ENCODE measurements at regions not wholly inside any gene's neighbourhood (a gene's known extent, or its start where the extent isn't known, plus 50 kb on each side); places are given as distances from the start of the nearest gene placed in this dataset.

GRCh38 chr6:84424956-84425355 lies 197.5 kb upstream of the CEP162 start:
- Histone ChIP-seq H3K9me3 (ENCODE audit: control insufficient read depth, insufficient read depth, low read length) (no peaks in the 10 kb centered on the region), H3K79me2 (ENCODE audit: control insufficient read depth, low read length) (no peaks in the 10 kb centered on the region), H3K27me3 (ENCODE audit: control insufficient read depth, low read length) (peaks cover 4% of the 10 kb centered on the region; the same call in 1 of the 2 replicates), H3K4me1 (ENCODE audit: control insufficient read depth, low read length) (no peaks in the 10 kb centered on the region), H3F3A (ENCODE audit: control insufficient read depth, insufficient read depth) (no peaks in the 10 kb centered on the region), H3K27ac (ENCODE audit: low read depth, low read length) (no peak overlapping the region), H3K36me3 (ENCODE audit: control insufficient read depth, low read length) (no peaks in the 10 kb centered on the region), H3K9me2 (replicated peaks; ENCODE audit: control insufficient read depth, low read length) (no peaks in the 10 kb centered on the region), H4K20me1 (ENCODE audit: control insufficient read depth, insufficient read depth, low read depth, low read length) (no peaks in the 10 kb centered on the region), H3K4me2 (ENCODE audit: low read length) (no peak overlapping the region), H3K4me3 (ENCODE audit: low read length) (no peak overlapping the region)
- TF ChIP-seq CTCF (IDR thresholded peaks at IDR 0.05; ENCODE audit: low read depth, low read length, poor library complexity, severe bottlenecking) (no peak), EZH2phosphoT487 (IDR thresholded peaks at IDR 0.05; ENCODE audit: borderline replicate concordance, low read length) (no peak)

GRCh38 chr6:84422380-84422968 lies 195.0 kb upstream of the CEP162 start:
- TF ChIP-seq EZH2phosphoT487 (IDR thresholded peaks at IDR 0.05; ENCODE audit: borderline replicate concordance, low read length) (no peak), CTCF (IDR thresholded peaks at IDR 0.05; ENCODE audit: low read depth, low read length, poor library complexity, severe bottlenecking) (peak; percentile 73)

GRCh38 chr6:84421031-84421430 lies 193.6 kb upstream of the CEP162 start:
- no peak for TF ChIP-seq EZH2phosphoT487 (IDR thresholded peaks at IDR 0.05; ENCODE audit: borderline replicate concordance, low read length)
- no peak for TF ChIP-seq CTCF (IDR thresholded peaks at IDR 0.05; ENCODE audit: low read depth, low read length, poor library complexity, severe bottlenecking)
- Histone ChIP-seq H4K20me1 (ENCODE audit: control insufficient read depth, insufficient read depth, low read depth, low read length) (no peaks in the 10 kb centered on the region), H3K4me2 (ENCODE audit: low read length) (no peak overlapping the region), H3K27ac (ENCODE audit: low read depth, low read length) (no peak overlapping the region), H3K4me3 (ENCODE audit: low read length) (no peak overlapping the region), H3K36me3 (ENCODE audit: control insufficient read depth, low read length) (no peaks in the 10 kb centered on the region), H3K9me3 (ENCODE audit: control insufficient read depth, insufficient read depth, low read length) (no peaks in the 10 kb centered on the region), H3K9me2 (replicated peaks; ENCODE audit: control insufficient read depth, low read length) (no peaks in the 10 kb centered on the region), H3K27me3 (ENCODE audit: control insufficient read depth, low read length) (peaks cover 4% of the 10 kb centered on the region; the same call in 1 of the 2 replicates), H3K4me1 (ENCODE audit: control insufficient read depth, low read length) (no peaks in the 10 kb centered on the region), H3F3A (ENCODE audit: control insufficient read depth, insufficient read depth) (no peaks in the 10 kb centered on the region), H3K79me2 (ENCODE audit: control insufficient read depth, low read length) (no peaks in the 10 kb centered on the region)

More at GRCh38 chr6:84422380-84422968, 195.0 kb upstream of the CEP162 start:
- H4K20me1 ChIP-seq (ENCODE audit: control insufficient read depth, insufficient read depth, low read depth, low read length): no peaks in the 10 kb centered on the region
- no peak overlapping the region for H3K4me2 ChIP-seq (ENCODE audit: low read length)
- no peaks in the 10 kb centered on the region for H3K36me3 ChIP-seq (ENCODE audit: control insufficient read depth, low read length)
- no peaks in the 10 kb centered on the region for H3F3A ChIP-seq (ENCODE audit: control insufficient read depth, insufficient read depth)
- no peak overlapping the region for H3K27ac ChIP-seq (ENCODE audit: low read depth, low read length)
- no peaks in the 10 kb centered on the region for H3K4me1 ChIP-seq (ENCODE audit: control insufficient read depth, low read length)
- no peaks in the 10 kb centered on the region for H3K9me3 ChIP-seq (ENCODE audit: control insufficient read depth, insufficient read depth, low read length)
- H3K27me3 ChIP-seq (ENCODE audit: control insufficient read depth, low read length): peaks cover 4% of the 10 kb centered on the region; the same call in 1 of the 2 replicates
- H3K4me3 ChIP-seq (ENCODE audit: low read length): no peak overlapping the region
- H3K9me2 ChIP-seq (replicated peaks; ENCODE audit: control insufficient read depth, low read length): no peaks in the 10 kb centered on the region
- H3K79me2 ChIP-seq (ENCODE audit: control insufficient read depth, low read length): no peaks in the 10 kb centered on the region
